ENCODE measurements at regions not wholly inside any gene's neighbourhood (a gene's known extent, or its start where the extent isn't known, plus 50 kb on each side); places are given as distances from the start of the nearest gene placed in this dataset.
"Not testable (repeated sequence)": the region's sequence is repeated elsewhere in the genome, so short reads cannot be mapped to it uniquely, and the experiment has no call there.

GRCh38 chr2:58634653-58635370 lies 393.7 kb upstream of the FANCL start:
- peak; percentile 44 for DNase-seq

- peak; percentile 74 for DNase-seq
These were observed 392.7 kb upstream of the FANCL start for GRCh38 chr2:58633613-58634365.

GRCh38 chr2:58631986-58632385 lies 390.9 kb upstream of the FANCL start:
- no peak for DNase-seq

- DNase-seq: no peak
These were observed 388.5 kb upstream of the FANCL start for GRCh38 chr2:58629545-58630119.

- DNase-seq: peak; percentile 14
These were observed 379.8 kb upstream of the FANCL start for GRCh38 chr2:58620896-58621295.

GRCh38 chr2:58620093-58620492 lies 379.0 kb upstream of the FANCL start:
- peak; percentile 50 for DNase-seq

GRCh38 chr2:58616961-58617360 lies 375.8 kb upstream of the FANCL start:
- DNase-seq: no peak

- DNase-seq: no peak
These were observed 373.1 kb upstream of the FANCL start for GRCh38 chr2:58614219-58614618.

GRCh38 chr2:58612973-58613372 lies 371.8 kb upstream of the FANCL start:
- DNase-seq: no peak

- no peak for DNase-seq
These were observed 368.2 kb upstream of the FANCL start for GRCh38 chr2:58609326-58609725.

- no peak for DNase-seq
These were observed 367.0 kb upstream of the FANCL start for GRCh38 chr2:58608146-58608545.

- DNase-seq: no peak
These were observed 366.3 kb upstream of the FANCL start for GRCh38 chr2:58607448-58607847.

GRCh38 chr2:58606799-58607198 lies 365.7 kb upstream of the FANCL start:
- peak; percentile 49 for DNase-seq

- peak; percentile 61 for DNase-seq
These were observed 363.0 kb upstream of the FANCL start for GRCh38 chr2:58604096-58604495.

GRCh38 chr2:58601017-58601416 lies 359.9 kb upstream of the FANCL start:
- DNase-seq: peak; percentile 65

- DNase-seq: no peak
These were observed 357.0 kb upstream of the FANCL start for GRCh38 chr2:58598171-58598570.

- no peak for DNase-seq
These were observed 354.6 kb upstream of the FANCL start for GRCh38 chr2:58595714-58596113.

- DNase-seq: peak; percentile 31
These were observed 353.6 kb upstream of the FANCL start for GRCh38 chr2:58594762-58595161.

- no peak for DNase-seq
These were observed 353.1 kb upstream of the FANCL start for GRCh38 chr2:58594175-58594574.

GRCh38 chr2:58586178-58586577 lies 345.1 kb upstream of the FANCL start:
- DNase-seq: not testable (repeated sequence)

- no peak for DNase-seq
These were observed 344.1 kb upstream of the FANCL start for GRCh38 chr2:58585233-58585632.

GRCh38 chr2:58584606-58585118 lies 343.5 kb upstream of the FANCL start:
- DNase-seq: no peak

- DNase-seq: no peak
These were observed 337.2 kb upstream of the FANCL start for GRCh38 chr2:58578276-58578675.

- DNase-seq: peak; percentile 15
These were observed 333.7 kb upstream of the FANCL start for GRCh38 chr2:58574873-58575272.

Measured in fibroblast of skin of back (primary cell).